Central memory CD4-positive, alpha-beta T cell (primary cell): ENCODE measurements at regions not wholly inside any gene's neighbourhood (a gene's known extent, or its start where the extent isn't known, plus 50 kb on each side); places are given as distances from the start of the nearest gene placed in this dataset.
A peak's percentile ranks its signal among the peaks of the same experiment; 100 is the strongest.
"Not testable (repeated sequence)": the region's sequence is repeated elsewhere in the genome, so short reads cannot be mapped to it uniquely, and the experiment has no call there.

Experiments used
- DNase-seq: peaks from one replicate; pipeline ENCODE4 v3.0.0; 2022

DNA sequence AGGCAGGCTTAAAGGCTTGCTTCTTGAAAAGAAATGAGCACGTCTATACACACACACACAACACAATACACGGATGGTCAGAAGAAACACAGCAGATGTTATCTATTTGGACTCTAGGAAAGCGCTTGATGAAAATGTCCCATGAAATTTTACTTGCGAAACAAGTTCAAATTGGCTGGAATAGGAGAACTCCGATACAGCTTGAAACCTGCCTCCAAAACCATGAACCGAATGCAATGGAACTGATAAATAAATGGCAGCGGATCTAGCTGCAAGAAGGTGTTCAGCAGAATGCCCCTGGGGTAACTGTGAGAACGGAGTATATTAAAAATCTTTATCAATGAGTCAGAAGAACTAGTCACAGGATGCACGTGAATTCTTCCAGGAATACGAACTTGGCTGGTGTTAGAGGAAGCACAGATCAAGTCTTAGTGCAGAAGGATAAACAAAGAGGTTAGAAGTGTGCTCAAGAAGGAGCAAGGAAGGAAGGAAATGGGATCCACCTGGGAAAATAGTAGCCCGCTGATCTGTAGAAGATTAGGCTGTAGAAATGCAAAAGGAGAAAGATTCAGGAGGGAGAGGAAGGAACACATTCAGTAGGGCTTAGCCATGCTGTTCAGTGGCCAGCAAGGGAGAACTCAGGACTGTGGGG, 142.0 kb upstream of the PRKCQ start:
- no peak for DNase-seq

DNA sequence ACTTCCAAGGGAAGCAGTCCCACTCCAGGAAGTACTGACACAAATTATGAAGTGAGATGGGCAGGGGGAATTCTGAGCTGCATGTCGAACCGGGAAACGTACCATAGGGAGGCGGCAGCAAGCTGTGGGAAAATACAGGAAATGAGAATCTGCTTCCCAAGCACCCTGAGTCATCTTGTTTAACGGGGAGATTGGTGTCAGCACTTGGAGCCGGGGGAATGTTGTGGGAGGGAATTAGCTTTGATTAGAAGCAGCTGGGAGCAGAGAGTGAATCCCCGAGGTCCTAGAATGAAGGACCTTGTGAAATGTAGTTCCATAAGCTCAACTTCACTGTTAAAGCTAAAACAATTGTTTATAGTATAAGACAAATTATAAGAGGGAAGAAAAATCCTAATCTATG, 141.4 kb upstream of the PRKCQ start:
- no peak for DNase-seq

DNA sequence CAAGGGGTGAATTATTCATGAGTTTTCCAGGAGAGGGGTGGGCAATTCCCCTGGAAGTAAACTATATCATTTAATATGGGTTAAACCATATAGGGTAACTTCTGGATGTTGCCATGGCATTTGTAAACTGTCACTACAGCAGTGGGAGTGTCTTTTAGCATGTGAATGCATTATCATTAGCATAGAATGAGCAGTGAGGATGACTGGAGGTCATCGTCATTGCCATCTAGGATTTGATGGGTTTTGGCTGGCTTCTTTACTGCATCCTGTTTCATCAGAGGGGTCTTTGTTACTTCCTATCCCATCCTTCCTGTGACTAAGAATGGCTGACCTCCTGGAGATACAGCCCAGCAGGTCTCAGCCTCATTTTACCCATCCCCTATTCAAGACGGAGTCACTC, 139.5 kb upstream of the PRKCQ start:
- no peak for DNase-seq

DNA sequence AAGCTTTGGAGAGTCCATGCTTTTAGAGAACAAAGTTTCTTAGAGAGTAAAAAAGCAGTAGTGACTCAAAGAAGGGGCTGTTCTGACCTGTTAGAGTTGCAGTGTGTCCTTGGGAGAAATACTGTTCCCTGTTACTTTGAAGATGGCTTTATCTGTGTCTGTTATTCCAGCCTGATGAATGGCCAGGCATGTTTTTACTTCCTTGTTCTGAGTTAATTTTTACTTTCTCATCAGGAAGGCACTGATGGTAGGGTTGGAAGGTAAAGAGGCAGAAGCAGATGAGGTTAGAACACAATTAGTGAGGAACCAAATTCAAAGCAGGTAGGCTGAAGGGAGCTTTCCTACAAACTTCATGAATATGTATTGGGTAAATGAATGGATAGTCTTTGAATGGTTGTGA, 138.5 kb upstream of the PRKCQ start:
- DNase-seq: no peak

DNA sequence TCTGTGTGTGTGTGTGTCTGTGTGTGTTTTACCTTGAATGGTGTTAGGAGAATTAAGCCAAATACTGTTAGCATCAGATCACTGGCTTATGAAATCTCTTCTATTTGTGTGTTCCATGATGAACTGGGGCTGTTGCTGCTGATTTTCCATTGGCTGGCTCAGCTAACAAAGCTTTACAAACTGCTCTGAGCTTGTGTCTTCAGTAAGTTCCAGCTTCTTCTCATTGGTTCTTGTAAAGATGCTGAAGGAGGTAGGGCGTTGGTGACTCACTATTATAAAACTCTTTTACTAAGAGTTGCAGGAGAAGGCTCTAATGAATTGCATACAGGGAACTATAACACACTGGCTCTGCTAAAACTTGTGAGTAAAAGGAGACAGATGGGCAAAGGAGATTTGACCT, 136.4 kb upstream of the PRKCQ start:
- DNase-seq: no peak

DNA sequence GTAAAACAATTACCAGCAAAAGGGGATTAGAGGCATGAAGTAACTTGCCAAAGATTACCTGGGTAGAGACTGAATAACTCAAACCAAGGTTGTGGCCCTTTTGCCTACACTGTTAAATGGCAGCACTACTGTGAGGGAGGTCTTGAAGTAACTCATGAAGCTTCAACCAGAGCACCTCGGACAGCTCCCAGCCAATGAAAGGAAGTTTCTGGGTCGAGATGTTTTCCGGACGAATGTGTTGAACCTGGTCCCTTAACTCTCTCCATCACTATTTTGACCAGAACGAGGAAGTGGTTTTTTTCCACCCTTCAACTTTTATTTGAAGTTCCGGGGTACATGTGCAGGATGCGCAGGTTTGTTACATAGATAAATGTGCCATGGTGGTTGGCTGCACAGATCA, 133.6 kb upstream of the PRKCQ start:
- peak; percentile 8 for DNase-seq

DNA sequence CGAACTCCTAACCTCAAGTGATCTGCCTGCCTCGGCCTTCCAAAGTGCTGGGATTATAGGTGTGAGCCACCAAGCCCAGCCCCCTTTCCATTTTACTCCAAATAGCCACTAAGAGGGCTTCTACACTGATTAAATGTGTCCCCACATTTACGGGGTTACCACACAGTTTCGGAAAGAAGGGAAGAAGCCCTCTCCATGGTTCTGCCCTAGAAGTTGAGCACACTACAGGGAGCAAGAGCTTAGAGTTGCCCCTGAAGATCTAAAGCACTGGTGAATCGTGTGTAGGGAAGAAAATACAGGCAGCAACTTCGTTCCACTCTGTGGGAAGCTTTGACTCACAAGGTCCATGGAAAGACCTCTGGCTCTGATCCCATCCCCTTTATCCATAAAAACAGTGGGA, 133.0 kb upstream of the PRKCQ start:
- DNase-seq: no peak

DNA sequence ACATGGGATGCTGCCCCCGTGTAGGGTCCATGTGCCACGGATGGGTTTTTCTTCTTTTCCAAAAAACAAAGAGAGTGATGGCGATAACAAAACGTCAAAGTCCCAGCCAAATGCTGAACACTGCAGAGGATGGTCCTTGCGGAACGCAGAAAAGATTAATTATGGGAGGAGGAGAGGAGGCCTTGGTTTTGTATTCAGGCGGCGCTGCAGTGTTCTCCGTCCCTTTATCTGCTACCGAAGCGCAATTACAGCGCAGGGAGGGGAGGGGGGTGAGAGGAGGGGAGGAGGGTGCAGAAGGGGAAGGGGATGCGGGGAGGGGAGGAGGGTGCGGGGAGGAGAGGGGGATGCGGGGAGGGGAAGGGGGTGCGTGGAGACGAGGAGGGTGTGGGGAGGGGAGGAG, 131.8 kb upstream of the PRKCQ start:
- DNase-seq: no peak

DNA sequence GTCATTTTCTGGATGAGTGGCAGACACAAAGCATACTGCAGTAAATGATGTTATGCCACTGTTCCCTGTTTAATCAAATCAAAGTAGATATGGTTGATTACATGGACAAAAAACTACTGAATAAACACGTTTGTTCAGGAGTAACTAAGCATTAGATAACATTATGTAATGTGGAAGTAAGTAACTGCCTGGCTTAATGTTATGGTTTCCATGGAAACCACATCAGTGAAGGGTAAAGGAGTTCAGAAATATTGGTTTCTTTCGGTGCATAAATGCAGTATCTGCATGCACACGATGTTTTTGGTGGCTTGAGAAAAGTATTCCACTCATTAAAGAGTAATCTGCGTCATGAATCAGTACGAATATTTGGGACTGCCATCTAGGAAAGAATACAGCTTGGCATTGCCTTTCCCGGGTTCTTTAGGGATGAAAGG, 131.3 kb upstream of the PRKCQ start:
- no peak for DNase-seq

DNA sequence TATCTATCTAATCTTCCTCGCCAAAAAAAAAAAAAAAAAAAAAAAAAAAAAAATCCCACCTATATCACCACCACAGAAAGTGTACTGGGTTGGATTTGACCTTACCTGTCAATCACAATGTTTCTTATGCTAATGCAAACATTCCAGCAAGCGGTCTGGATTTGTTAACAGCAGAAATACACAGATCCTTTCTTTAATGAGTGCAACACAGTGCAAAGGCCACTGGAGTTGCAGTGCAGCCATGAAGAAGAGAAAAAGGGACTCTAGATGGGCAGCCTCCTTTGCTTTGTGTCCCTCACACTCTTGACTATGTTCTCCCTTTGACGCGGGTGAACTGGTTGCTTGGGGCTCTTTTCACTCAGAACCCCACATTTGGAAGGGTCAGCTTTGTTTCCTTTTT, 127.3 kb upstream of the PRKCQ start:
- no peak for DNase-seq

DNA sequence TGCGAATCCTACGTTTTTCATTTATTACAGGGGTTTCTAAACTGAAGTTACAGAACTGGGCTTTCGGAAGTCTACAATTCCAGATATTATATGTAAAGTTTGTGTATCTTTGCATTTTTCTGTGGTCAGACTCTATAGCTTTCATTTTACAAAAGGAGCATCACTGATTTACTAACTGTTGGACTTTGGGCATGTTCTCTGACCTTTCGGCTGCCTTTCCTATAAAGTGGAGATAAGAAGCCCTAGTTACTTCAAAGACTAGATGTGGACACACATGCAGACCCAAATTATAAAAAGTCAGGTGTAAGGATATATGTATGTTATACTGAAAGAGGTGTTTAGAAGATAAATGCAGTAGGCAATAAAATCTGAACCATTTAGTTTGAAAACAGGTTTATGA, 126.6 kb upstream of the PRKCQ start:
- no peak for DNase-seq

DNA sequence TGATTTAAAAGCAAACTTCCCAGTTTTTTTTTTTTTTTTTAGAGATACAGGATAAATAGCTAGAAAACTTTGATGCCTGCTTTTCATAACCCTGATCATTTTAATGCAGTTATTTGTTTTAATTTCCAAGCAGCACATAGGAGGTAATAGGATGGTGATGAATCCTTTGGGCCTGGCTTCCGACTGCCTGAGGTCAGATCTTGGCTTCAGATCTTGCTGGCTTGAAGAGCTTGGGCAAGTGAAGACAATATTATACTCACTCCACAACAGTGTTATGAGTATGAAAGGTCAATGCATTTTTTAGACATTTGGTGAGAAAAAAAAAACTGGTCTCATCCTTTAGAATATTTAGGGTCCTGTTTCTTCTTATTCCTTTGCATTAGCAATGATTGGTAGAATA, 124.8 kb upstream of the PRKCQ start:
- no peak for DNase-seq

DNA sequence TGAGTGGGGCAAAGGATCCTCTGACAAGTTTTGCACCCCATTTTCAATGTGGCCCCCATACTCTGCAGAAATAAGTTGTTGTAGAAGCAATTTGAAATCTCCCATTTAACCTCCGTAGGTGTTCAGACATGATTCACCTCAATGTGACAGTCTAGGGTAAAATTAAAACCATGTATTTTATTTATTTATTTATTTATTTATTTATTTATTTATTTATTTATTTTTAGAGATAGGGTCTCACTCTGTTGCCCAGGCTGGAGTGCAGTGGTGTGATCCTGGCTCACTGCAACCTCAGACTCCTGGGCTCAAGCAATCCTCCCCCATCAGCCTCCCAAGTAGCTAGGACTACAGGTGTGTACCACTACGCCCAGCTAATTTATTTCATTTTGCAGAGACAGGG, 122.8 kb upstream of the PRKCQ start:
- not testable (repeated sequence) for DNase-seq

DNA sequence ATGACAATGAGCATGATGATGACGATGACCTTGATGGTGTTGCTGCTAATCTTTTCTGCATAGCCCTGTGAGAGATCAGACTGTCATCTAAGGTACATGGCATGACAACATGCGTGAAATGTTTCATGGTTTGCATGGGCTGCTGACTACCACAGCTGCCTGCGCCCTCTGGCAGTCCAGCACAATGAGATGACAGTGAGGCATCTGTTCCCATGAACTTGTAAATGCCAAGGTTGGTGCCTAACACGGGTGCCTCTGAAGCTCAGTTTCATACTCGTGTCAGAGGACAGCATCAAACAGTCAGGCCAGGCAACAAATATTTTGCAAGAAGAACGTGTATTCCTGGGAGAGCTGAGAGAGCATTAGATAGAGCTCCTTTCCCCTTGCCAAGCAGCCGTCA, 122.0 kb upstream of the PRKCQ start:
- DNase-seq: no peak

DNA sequence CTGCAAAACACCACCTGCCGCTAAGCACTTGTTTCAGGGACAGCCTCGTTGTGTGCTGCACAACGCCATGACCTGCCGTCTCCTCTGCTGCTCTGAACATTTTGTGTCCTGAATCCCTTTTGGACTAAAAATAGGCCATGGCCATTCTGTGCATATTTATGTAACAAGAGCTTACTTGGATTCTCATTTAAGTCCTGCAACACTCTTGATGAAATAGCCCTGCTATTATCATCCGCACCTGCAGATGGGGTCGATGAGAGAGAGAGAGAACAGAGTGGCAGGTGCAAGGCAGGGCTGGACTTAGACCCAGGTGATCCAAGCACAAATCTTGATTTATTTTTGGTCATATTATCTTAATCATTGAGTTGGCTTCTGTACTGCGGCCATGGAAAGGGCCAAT, 121.2 kb upstream of the PRKCQ start:
- no peak for DNase-seq

DNA sequence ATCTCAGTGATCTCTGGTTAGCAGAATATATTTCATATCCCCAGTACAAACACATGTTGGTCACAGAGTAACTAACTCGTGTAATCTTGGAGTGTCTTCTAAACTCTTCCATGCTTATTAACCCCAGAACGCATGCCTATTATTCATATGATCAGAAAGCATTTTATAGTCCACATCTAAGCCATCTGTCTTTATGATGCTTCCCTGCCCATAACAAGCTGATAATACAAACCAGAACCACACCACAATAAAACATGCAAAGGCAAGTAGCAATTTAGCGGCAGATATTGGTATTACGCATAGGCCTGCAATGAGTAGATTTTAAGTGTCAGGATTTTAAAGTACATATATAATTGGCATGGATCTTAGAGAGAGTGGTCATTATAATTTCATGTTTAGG, 120.0 kb upstream of the PRKCQ start:
- DNase-seq: no peak

DNA sequence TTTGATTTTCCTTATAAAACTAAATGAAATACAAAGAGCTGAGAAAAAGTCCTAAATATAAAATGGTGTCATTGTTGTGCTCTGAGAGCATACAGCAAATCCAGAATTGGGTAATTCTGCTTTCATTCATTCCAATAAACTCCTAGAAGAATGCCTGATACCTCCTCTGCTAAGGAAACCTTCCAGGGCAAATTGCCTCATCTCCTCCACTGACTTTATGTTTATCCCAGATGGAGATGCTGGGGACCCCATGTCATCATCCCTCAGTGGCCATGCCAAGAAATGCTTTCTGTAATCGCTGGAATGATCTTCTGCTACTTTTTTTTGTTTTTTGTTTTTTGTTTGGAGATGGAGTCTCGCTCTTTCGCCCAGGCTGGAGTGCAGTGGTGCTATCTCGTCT, 119.3 kb upstream of the PRKCQ start:
- DNase-seq: no peak

DNA sequence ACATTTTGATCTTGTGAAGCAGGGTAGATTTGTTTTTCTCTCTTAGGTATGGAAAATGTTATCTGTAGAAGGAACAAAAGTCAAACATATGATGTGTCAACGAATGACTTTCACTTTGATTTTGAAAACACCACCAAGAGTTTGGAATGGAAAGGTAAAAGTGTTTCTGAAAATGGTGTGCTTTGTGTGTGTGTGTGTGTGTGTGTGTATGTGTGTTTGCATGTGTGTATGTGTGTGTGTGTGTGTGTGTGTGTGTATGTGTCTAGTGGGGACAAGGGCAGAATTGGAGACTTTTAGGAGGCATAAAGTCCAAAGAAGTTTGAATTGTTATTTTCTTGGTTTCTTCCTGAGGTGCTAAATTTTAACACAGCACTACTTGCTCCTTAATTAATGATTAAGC, 115.4 kb upstream of the PRKCQ start:
- no peak for DNase-seq

DNA sequence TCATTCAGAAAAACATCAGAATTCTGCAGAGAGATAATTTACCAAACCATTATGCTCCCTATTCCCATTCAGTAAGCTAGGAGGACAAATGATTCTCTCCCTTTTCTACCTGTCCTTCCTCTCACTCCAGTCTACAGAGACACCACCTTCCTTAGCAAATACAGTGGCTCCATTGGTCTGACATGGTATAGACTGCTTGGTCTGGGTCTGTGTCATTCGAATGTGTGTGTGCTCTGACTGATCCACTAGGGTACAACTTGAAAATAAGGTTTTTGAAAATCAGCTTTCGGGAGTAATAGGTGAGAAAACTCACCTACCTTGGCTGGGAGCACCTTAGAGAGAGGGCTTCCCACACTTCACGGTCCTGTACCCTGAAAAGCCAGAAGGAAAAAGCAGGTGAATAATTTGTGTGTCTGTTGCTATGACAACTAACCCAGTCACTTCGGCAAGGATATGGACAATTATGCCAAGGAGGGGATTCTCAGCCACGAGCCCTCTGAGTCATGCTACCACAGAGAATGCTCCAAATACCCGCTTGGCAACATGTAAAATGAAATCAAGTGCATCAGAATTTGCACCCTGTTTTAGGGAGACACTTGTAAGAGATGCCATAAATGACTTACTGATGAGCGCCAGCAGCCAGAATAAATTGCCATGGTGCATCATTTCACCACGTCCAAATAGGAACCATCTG, 114.5 kb upstream of the PRKCQ start:
- no peak for DNase-seq

DNA sequence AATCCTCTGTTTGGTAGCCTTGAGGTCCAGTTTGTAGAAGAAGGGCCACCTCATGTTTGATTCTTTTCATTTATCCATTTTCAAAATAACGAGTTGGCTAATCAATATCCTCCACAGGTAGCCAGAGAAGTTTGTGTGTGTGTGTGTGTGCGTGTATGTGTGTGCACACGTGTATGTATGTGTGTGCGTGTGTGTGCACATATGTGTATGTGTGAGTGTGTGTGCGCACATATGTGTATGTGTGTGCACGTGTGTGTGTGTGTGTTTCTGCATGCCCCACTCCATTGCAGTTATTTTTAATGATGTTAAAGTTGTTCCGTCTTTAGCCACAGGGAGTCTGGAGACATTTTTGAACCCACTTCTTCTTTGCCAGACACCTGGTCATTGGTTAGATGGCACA, 112.8 kb upstream of the PRKCQ start:
- no peak for DNase-seq

DNA sequence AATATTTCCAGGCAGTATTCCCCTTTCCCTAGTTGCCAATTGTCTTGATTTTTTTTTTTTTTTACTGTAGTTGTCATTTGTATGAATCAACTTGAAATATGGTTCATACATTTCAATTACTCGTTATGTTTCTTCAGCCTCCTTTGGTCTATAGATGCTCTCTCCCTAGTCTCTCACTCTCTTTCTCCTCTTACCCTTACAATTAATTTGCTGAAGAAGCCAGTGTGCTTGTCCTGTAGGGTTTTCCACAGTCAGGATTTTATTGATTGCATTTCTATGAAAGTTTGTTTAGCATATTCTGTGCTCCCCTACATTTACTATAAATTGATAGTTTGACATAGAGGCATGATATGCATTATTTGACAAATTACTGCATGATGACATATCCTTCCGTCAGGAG, 112.0 kb upstream of the PRKCQ start:
- DNase-seq: no peak

DNA sequence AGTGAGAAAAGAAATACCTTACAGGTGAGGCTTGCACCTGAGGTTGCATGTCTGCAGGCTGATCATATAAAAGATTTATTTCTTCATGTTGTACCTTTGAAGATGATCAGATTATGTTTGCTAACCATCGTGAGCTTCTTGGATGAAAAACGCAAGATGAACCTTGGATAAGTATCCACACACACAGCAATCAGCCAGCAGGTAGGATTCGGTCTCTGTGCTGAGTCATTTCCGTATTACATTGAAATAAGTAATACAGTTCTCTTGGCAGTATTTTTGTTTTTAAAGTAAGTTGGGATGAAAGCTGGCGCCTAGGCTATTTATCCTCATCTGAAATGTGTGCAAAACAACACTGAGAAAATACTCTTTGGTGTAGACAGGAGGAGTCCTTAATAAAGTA, 109.0 kb upstream of the PRKCQ start:
- DNase-seq: no peak

DNA sequence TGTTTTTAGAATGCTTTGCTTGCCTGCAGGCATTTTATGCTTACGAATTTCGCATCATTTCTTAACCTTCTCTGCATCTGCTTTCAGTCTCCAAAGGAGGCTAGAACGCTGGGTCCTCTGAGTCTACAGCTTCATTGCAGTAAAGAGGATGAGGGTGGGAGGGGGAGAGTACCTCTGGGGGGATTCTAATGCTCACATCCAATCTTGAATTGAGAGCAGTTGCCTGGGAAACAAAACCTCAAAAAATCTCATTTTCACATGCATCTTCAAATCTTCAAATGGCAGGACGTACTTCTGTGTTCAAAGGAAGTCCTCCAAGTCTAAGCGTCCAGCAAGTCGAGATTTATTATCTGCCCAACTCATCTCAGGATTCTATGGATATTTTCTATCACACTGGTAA, 100.7 kb upstream of the PRKCQ start:
- no peak for DNase-seq

DNA sequence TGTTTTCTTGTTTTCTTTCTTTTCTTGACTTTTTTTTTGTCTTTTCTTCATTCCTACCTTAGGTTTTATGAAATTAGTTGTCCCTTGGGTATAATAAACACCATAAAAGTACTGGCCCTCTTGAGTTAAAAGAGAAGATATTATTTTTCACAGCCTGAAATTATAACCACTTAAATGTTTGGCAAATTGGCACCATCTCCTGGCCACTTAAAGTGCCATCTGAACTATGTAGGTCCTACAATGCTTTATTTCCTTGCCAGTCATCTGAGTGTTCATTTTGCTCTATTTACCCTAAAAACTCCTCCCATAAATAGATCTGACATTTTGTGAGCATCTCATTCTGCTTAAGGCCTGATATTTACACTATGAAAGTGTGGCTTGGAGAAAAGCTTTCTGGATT, 98.9 kb upstream of the PRKCQ start:
- DNase-seq: no peak

DNA sequence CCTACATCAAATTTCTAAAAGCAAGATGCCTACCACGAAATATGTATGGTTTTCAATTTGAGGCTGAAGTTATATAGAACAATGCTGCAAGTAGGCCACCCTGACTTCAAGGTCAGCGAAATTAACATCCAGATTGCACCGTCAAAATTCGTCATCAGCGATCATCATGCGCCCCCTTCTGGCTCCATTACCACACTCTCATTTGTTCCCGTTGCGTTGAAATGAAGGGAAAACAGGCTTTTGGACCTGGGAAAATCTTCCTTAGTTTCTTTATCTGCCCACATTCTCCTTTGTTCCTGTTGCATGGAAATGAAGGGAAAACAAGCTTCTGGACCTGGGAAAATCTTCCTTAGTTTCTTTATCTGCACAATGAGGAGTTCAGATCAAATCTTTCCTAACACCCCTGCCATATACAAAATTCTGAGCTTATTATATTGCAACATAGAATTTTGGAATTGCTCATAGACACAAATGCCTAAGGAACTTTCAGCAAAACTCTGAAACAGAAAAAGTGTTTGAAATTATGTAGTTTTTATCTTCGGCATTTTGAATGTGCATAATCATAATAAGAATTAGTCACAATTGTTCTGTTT, 98.2 kb upstream of the PRKCQ start:
- DNase-seq: peak; percentile 47
